GM23338 (cell line): ENCODE measurements at regions not wholly inside any gene's neighbourhood (a gene's known extent, or its start where the extent isn't known, plus 50 kb on each side); places are given as distances from the start of the nearest gene placed in this dataset.

ENCODE experiments used
- ATAC-seq: fragments of 200-7000 bp; cut with Tn5 transposase; 3 replicates; pipeline ENCODE4 v1.9.1; 2020
- DNase-seq: peaks from one replicate; pipeline ENCODE4 v3.0.0-alpha.2; 2015; ENCODE audit warnings: low spot score
- H2AFZ ChIP-seq: fragments of 200-600 bp; sonication (generic); 2 replicates; pipeline ENCODE4 v1.8.0; 2016; ENCODE audit warnings: antibody characterized with exemption, mild to moderate bottlenecking, moderate library complexity
- H3F3A ChIP-seq: fragments of 200-600 bp; sonication (generic); replicated peaks from 2 replicates; pipeline ENCODE4 v1.8.0; 2017; ENCODE audit warnings: antibody characterized with exemption, mixed run types, low read depth
- H3K27ac ChIP-seq: fragments of 200-600 bp; sonication (generic); 2 replicates; pipeline ENCODE4 v1.6.1; 2016; ENCODE audit warnings: low read depth
- H3K27me3 ChIP-seq: fragments of 200-600 bp; sonication (generic); 2 replicates; pipeline ENCODE4 v1.8.0; 2016; ENCODE audit warnings: mild to moderate bottlenecking, mixed run types, moderate library complexity; ENCODE audit not compliant: insufficient read depth
- H3K36me3 ChIP-seq: fragments of 200-600 bp; sonication (generic); 2 replicates; pipeline ENCODE4 v1.8.0; 2016; ENCODE audit warnings: mild to moderate bottlenecking; ENCODE audit not compliant: insufficient read depth
- H3K4me1 ChIP-seq: fragments of 200-600 bp; sonication (generic); 2 replicates; pipeline ENCODE4 v1.8.0; 2016; ENCODE audit warnings: mild to moderate bottlenecking, moderate library complexity; ENCODE audit not compliant: insufficient read depth
- H3K4me2 ChIP-seq: fragments of 200-600 bp; sonication (generic); 2 replicates; pipeline ENCODE4 v1.7.1; 2017; ENCODE audit warnings: mixed run types
- H3K4me3 ChIP-seq: fragments of 200-600 bp; sonication (generic); 2 replicates; pipeline ENCODE4 v1.6.1; 2016; ENCODE audit warnings: mixed run types
- H3K79me2 ChIP-seq: fragments of 200-600 bp; sonication (generic); replicated peaks from 2 replicates; pipeline ENCODE4 v1.8.0; 2017; ENCODE audit warnings: mild to moderate bottlenecking; ENCODE audit not compliant: insufficient read depth
- H3K9me2 ChIP-seq: fragments of 200-600 bp; sonication (generic); 2 replicates; pipeline ENCODE4 v1.8.0; 2017; ENCODE audit not compliant: insufficient read depth
- H4K20me1 ChIP-seq: fragments of 200-600 bp; sonication (generic); replicated peaks from 2 replicates; pipeline ENCODE4 v1.8.0; 2017; ENCODE audit warnings: mild to moderate bottlenecking; ENCODE audit not compliant: insufficient read depth
- H3K27ac Mint-ChIP-seq: 2 replicates; pipeline ENCODE4 v1.8.0; 2020; ENCODE audit warnings: inconsistent platforms, mild to moderate bottlenecking, moderate library complexity, mixed read lengths
- H3K27me3 Mint-ChIP-seq: 3 replicates; pipeline ENCODE4 v1.8.0; 2022; ENCODE audit warnings: low read depth, mild to moderate bottlenecking, moderate library complexity, mixed read lengths, inconsistent platforms; ENCODE audit not compliant: insufficient read depth, poor library complexity
- H3K36me3 Mint-ChIP-seq: 3 replicates; pipeline ENCODE4 v1.8.0; 2021; ENCODE audit warnings: low read depth, mild to moderate bottlenecking, inconsistent platforms, moderate library complexity, mixed read lengths
- H3K4me1 Mint-ChIP-seq: 3 replicates; pipeline ENCODE4 v1.8.0; 2020; ENCODE audit warnings: mild to moderate bottlenecking, inconsistent platforms, mixed read lengths
- H3K4me3 Mint-ChIP-seq: 3 replicates; pipeline ENCODE4 v1.8.0; 2021; ENCODE audit warnings: moderate library complexity, mild to moderate bottlenecking, inconsistent platforms, mixed read lengths
- H3K9me3 Mint-ChIP-seq: 3 replicates; pipeline ENCODE4 v1.8.0; 2020; ENCODE audit warnings: moderate library complexity, mild to moderate bottlenecking, inconsistent platforms, mixed read lengths
- CTCF ChIP-seq, 2 experiments: fragments of 200-600 bp in 1 of 2; sonication (generic) in 1 of 2; conservative IDR thresholded peaks; 2 replicates each; pipeline versions ENCODE4 v1.5.1 to v1.6.1; 2016 to 2017; ENCODE audit warnings: antibody characterized with exemption in 2 of 2, low read depth in 2 of 2, mild to moderate bottlenecking in 2 of 2, moderate library complexity in 1 of 2
- EZH2 ChIP-seq: fragments of 200-600 bp; sonication (generic); IDR thresholded peaks from one replicate; pipeline ENCODE4 v1.8.0; 2017; ENCODE audit warnings: antibody characterized with exemption, mild to moderate bottlenecking, low read depth; ENCODE audit not compliant: unreplicated experiment
- JUNB ChIP-seq: IDR thresholded peaks from one replicate; pipeline ENCODE4 v1.6.1; 2016; ENCODE audit warnings: antibody characterized with exemption; ENCODE audit not compliant: unreplicated experiment
- NANOG ChIP-seq: IDR thresholded peaks from 2 replicates; pipeline ENCODE4 v1.6.1; 2016; ENCODE audit warnings: antibody characterized with exemption, borderline replicate concordance
- POLR2AphosphoS5 ChIP-seq: IDR thresholded peaks from 2 replicates; pipeline ENCODE4 v1.6.1; 2016; ENCODE audit warnings: antibody characterized with exemption, low read depth
- REST ChIP-seq: IDR thresholded peaks from one replicate; pipeline ENCODE4 v1.6.1; 2018; ENCODE audit warnings: antibody characterized with exemption; ENCODE audit not compliant: unreplicated experiment
- STAT1 ChIP-seq: IDR thresholded peaks from one replicate; pipeline ENCODE4 v1.6.1; 2016; ENCODE audit warnings: antibody characterized with exemption; ENCODE audit not compliant: unreplicated experiment
- ZNF114 ChIP-seq: fragments of 250-450 bp; sonication (Bioruptor Pico); IDR thresholded peaks from 2 replicates; pipeline ENCODE4 v1.5.0; 2020; ENCODE audit warnings: mild to moderate bottlenecking, moderate library complexity
- ZNF331 ChIP-seq: fragments of 250-450 bp; sonication (Bioruptor Pico); IDR thresholded peaks from 2 replicates; pipeline ENCODE4 v1.5.0; 2020; ENCODE audit warnings: low read depth, mild to moderate bottlenecking, moderate library complexity
- ZNF462 ChIP-seq: fragments of 250-450 bp; sonication (Bioruptor Pico); IDR thresholded peaks from 2 replicates; pipeline ENCODE4 v1.5.0; 2020; ENCODE audit warnings: mild to moderate bottlenecking, moderate library complexity

- H3K36me3 Mint-ChIP-seq = no peaks in the 10 kb centered on the region
- Histone ChIP-seq H3K79me2 (no peaks in the 10 kb centered on the region), H3K27ac (peak overlapping the region; percentile 36; the same call in 1 of the 2 replicates), H3K36me3 (no peaks in the 10 kb centered on the region), H3K27me3 (no peaks in the 10 kb centered on the region), H3K9me2 (no peaks in the 10 kb centered on the region), H3K4me2 (peak overlapping the region; percentile 15; the same call in 1 of the 2 replicates), H4K20me1 (no peaks in the 10 kb centered on the region), H3F3A (no peaks in the 10 kb centered on the region), H2AFZ (no peak overlapping the region), H3K4me1 (peaks cover 21% of the 10 kb centered on the region), H3K4me3 (no peak overlapping the region)
- H3K4me1 Mint-ChIP-seq = peaks cover 16% of the 10 kb centered on the region
- peak; percentile 75 for DNase-seq
- ATAC-seq = peak; percentile 98
- peaks cover 2% of the 10 kb centered on the region for H3K27me3 Mint-ChIP-seq
- H3K9me3 Mint-ChIP-seq = no peaks in the 10 kb centered on the region
- H3K4me3 Mint-ChIP-seq = no peak overlapping the region
- H3K27ac Mint-ChIP-seq = no peak overlapping the region
- TF ChIP-seq POLR2AphosphoS5 (no peak), NANOG (peak; percentile 42; the same call in 1 of the 2 replicates), ZNF331 (CRISPR knock-in tag) (no peak)
Observed at GRCh38 chr3:70631716-70632307, 319.4 kb upstream of the MDFIC2 start.

GRCh38 chr3:70621451-70621850, 309.0 kb upstream of the MDFIC2 start:
- no peak for ATAC-seq
- H2AFZ ChIP-seq = no peak overlapping the region
- no peaks in the 10 kb centered on the region for H3F3A ChIP-seq
- no peaks in the 10 kb centered on the region for H4K20me1 ChIP-seq
- Mint-ChIP-seq H3K27ac (no peak overlapping the region), H3K9me3 (no peaks in the 10 kb centered on the region; the same call in 2 of the 3 replicates), H3K27me3 (no peaks in the 10 kb centered on the region), H3K4me3 (no peak overlapping the region), H3K4me1 (peaks cover 14% of the 10 kb centered on the region), H3K36me3 (peaks cover 9% of the 10 kb centered on the region; the same call in 2 of the 3 replicates)
- no peak overlapping the region for H3K4me2 ChIP-seq
- no peak for DNase-seq
- H3K36me3 ChIP-seq = no peaks in the 10 kb centered on the region
- peaks cover 13% of the 10 kb centered on the region for H3K4me1 ChIP-seq
- no peaks in the 10 kb centered on the region for H3K79me2 ChIP-seq
- no peak overlapping the region for H3K4me3 ChIP-seq
- H3K27ac ChIP-seq = no peak overlapping the region
- H3K9me2 ChIP-seq = peaks cover 14% of the 10 kb centered on the region
- no peaks in the 10 kb centered on the region for H3K27me3 ChIP-seq
- TF ChIP-seq ZNF114 (CRISPR knock-in tag) (no peak), ZNF462 (CRISPR knock-in tag) (no peak), ZNF331 (CRISPR knock-in tag) (no peak), REST (no peak), NANOG (no peak), CTCF (conservative IDR thresholded peaks at IDR 0.05; ENCODE audit: low read depth in 2 of 2) (no peak), STAT1 (no peak), JUNB (no peak), EZH2 (no peak)
